Lower leg skin (tissue), 4 donors: ENCODE measurements at regions not wholly inside any gene's neighbourhood (a gene's known extent, or its start where the extent isn't known, plus 50 kb on each side); places are given as distances from the start of the nearest gene placed in this dataset.

Experiments used
- DNase-seq, 2 donors: peaks; one replicate each; pipeline ENCODE4 v3.0.0-alpha.2; 2019; ENCODE audit warnings: low spot score in 2 of 2
- H3K4me3 ChIP-seq: fragments of 200-600 bp; sonication (generic); 2 replicates; pipeline ENCODE4 v1.5.1; 2017; ENCODE audit warnings: mild to moderate bottlenecking, low read depth; ENCODE audit not compliant: poor library complexity, severe bottlenecking
- CTCF ChIP-seq, 3 donors: fragments of 450-650 bp; IDR thresholded peaks; one replicate each; pipeline ENCODE4 v1.5.1; 2016; ENCODE audit warnings: antibody characterized with exemption in 3 of 3, mild to moderate bottlenecking in 3 of 3, moderate library complexity in 2 of 3
- POLR2A ChIP-seq, 2 donors: fragments of 450-650 bp; IDR thresholded peaks; one replicate each; pipeline ENCODE4 v1.6.1; 2016 to 2017; ENCODE audit warnings: antibody characterized with exemption in 2 of 2, mild to moderate bottlenecking in 1 of 2, moderate library complexity in 1 of 2
- WGBS, 2 donors: methylation state at CpG; one replicate each; pipeline ENCODE4 v1.1.5; 2018; 5-methylcytosine and 5-hydroxymethylcytosine counted together
- intact Hi-C: fragments of 100-400 bp; cut with DNase I; formaldehyde crosslinking; loops from one replicate; pipeline ENCODE4 v1.15.0; 2023; ENCODE audit warnings: low total_unique reads

- intact Hi-C loops, result no loop called here
- TF ChIP-seq POLR2A (IDR thresholded peaks at IDR 0.05) (no peak), CTCF (IDR thresholded peaks at IDR 0.05) (no peak)
- DNase-seq, result no peak
- H3K4me3 ChIP-seq, result no peak overlapping the region
Observed at GRCh38 chr11:82229341-82229740, 504.3 kb downstream of the FAM181B start.

- DNase-seq, result no peak
- TF ChIP-seq POLR2A (IDR thresholded peaks at IDR 0.05) (no peak), CTCF (IDR thresholded peaks at IDR 0.05) (no peak)
Observed at GRCh38 chr11:82225930-82226329, 507.7 kb downstream of the FAM181B start.

GRCh38 chr11:82225502-82225901 lies 508.2 kb downstream of the FAM181B start:
- intact Hi-C loops, result no loop called here
- no peak for DNase-seq
- TF ChIP-seq CTCF (IDR thresholded peaks at IDR 0.05), result no peak
- TF ChIP-seq POLR2A (IDR thresholded peaks at IDR 0.05), result no peak
- 80 to 93% methylated on average over 2 of the region's 2 CpGs for WGBS, 2 donors
- no peak overlapping the region for H3K4me3 ChIP-seq

More at GRCh38 chr11:82225930-82226329, 507.7 kb downstream of the FAM181B start:
- H3K4me3 ChIP-seq, result no peak overlapping the region
- intact Hi-C loops, result no loop called here
- WGBS, 2 donors, result 84 to 87% methylated on average over 2 of the region's 2 CpGs

GRCh38 chr11:82216927-82217570 lies 516.6 kb downstream of the FAM181B start:
- intact Hi-C loops, result no loop called here
- DNase-seq, result no peak
- WGBS, 2 donors, result 49 to 63% methylated on average over 3 of the region's 3 CpGs
- TF ChIP-seq CTCF (IDR thresholded peaks at IDR 0.05) (no peak), POLR2A (IDR thresholded peaks at IDR 0.05) (no peak)
- H3K4me3 ChIP-seq, result no peak overlapping the region

GRCh38 chr11:82210011-82210410 lies 523.7 kb downstream of the FAM181B start:
- no peak for DNase-seq
- 73 to 74% methylated on average over 1 of the region's 1 CpG for WGBS, 2 donors
- H3K4me3 ChIP-seq, result no peak overlapping the region
- intact Hi-C loops, result no loop called here
- TF ChIP-seq POLR2A (IDR thresholded peaks at IDR 0.05), result no peak
- TF ChIP-seq CTCF (IDR thresholded peaks at IDR 0.05), result no peak

GRCh38 chr11:82195283-82195682 lies 538.4 kb downstream of the FAM181B start:
- WGBS, 2 donors, result 69 to 72% methylated on average over 3 of the region's 3 CpGs
- DNase-seq, result no peak
- no peak overlapping the region for H3K4me3 ChIP-seq
- no peak for TF ChIP-seq POLR2A (IDR thresholded peaks at IDR 0.05)
- no peak for TF ChIP-seq CTCF (IDR thresholded peaks at IDR 0.05)
- intact Hi-C loops, result no loop called here
